ENCODE measurements at regions not wholly inside any gene's neighbourhood (a gene's known extent, or its start where the extent isn't known, plus 50 kb on each side); places are given as distances from the start of the nearest gene placed in this dataset.

- no peak for TF ChIP-seq CTCF (IDR thresholded peaks at IDR 0.05; ENCODE audit: borderline replicate concordance, insufficient read depth, low read depth, low read length)
These were observed 51.1 kb upstream of the NUDT6 start for GRCh38 chr4:122973465-122973864.

GRCh38 chr4:122976111-122976510 is 53.7 kb upstream of the NUDT6 start:
- no peak for TF ChIP-seq CTCF (IDR thresholded peaks at IDR 0.05; ENCODE audit: borderline replicate concordance, insufficient read depth, low read depth, low read length)
- H3K4me3 ChIP-seq (ENCODE audit: low read depth, low read length), result no peak overlapping the region

More at GRCh38 chr4:122973465-122973864, 51.1 kb upstream of the NUDT6 start:
- H3K4me3 ChIP-seq (ENCODE audit: low read depth, low read length), result no peak overlapping the region

- TF ChIP-seq CTCF (IDR thresholded peaks at IDR 0.05; ENCODE audit: borderline replicate concordance, insufficient read depth, low read depth, low read length), result no peak
- H3K4me3 ChIP-seq (ENCODE audit: low read depth, low read length), result no peak overlapping the region
These were observed 54.7 kb upstream of the NUDT6 start for GRCh38 chr4:122977103-122977502.

- no peak overlapping the region for H3K4me3 ChIP-seq (ENCODE audit: low read depth, low read length)
- TF ChIP-seq CTCF (IDR thresholded peaks at IDR 0.05; ENCODE audit: borderline replicate concordance, insufficient read depth, low read depth, low read length), result no peak
These were observed 55.7 kb upstream of the NUDT6 start for GRCh38 chr4:122978109-122978508.

GRCh38 chr4:122978789-122979188 is 56.4 kb upstream of the NUDT6 start:
- H3K4me3 ChIP-seq (ENCODE audit: low read depth, low read length), result no peak overlapping the region
- TF ChIP-seq CTCF (IDR thresholded peaks at IDR 0.05; ENCODE audit: borderline replicate concordance, insufficient read depth, low read depth, low read length), result no peak

GRCh38 chr4:122980860-122981259 is 58.5 kb upstream of the NUDT6 start:
- no peak for TF ChIP-seq CTCF (IDR thresholded peaks at IDR 0.05; ENCODE audit: borderline replicate concordance, insufficient read depth, low read depth, low read length)

GRCh38 chr4:122988696-122989095 is 66.3 kb upstream of the NUDT6 start:
- no peak for TF ChIP-seq CTCF (IDR thresholded peaks at IDR 0.05; ENCODE audit: borderline replicate concordance, insufficient read depth, low read depth, low read length)
- no peak overlapping the region for H3K4me3 ChIP-seq (ENCODE audit: low read depth, low read length)

More at GRCh38 chr4:122980860-122981259, 58.5 kb upstream of the NUDT6 start:
- no peak overlapping the region for H3K4me3 ChIP-seq (ENCODE audit: low read depth, low read length)
